ENCODE measurements at regions not wholly inside any gene's neighbourhood (a gene's known extent, or its start where the extent isn't known, plus 50 kb on each side); places are given as distances from the start of the nearest gene placed in this dataset.

- ATAC-seq (replicated peaks in 1 of 4) (no peak), DNase-seq (no peak)
- H3K36me3 Mint-ChIP-seq = no peaks in the 10 kb centered on the region
- H3K27ac Mint-ChIP-seq = no peak overlapping the region
- peaks cover 25 to 30% of the 10 kb centered on the region in 2 donors for H3K27me3 Mint-ChIP-seq
- no peaks in the 10 kb centered on the region for H3K4me1 Mint-ChIP-seq
- H3K4me3 Mint-ChIP-seq = no peak overlapping the region
- CTCF ChIA-PET = no interaction called here
- no peaks in the 10 kb centered on the region for H3K9me3 Mint-ChIP-seq
- Histone ChIP-seq H3K36me3 (ENCODE audit: control insufficient read depth in 2 of 2, extremely low read depth in 1 of 2, insufficient read depth in 1 of 2, low read length in 1 of 2) (no peaks in the 10 kb centered on the region), H3K4me3 (ENCODE audit: control insufficient read depth in 1 of 2, extremely low read depth in 1 of 2, low read length in 1 of 2) (no peak overlapping the region), H3K9me3 (no peaks in the 10 kb centered on the region), H3K27ac (ENCODE audit: low read length) (no peak overlapping the region), H3K27me3 (replicated peaks in 1 of 2; ENCODE audit: control insufficient read depth in 2 of 2, extremely low read depth in 1 of 2, insufficient read depth in 2 of 2, low read length in 1 of 2) (peaks cover 0 to 41% of the 10 kb centered on the region in 2 experiments), H3K4me1 (ENCODE audit: control insufficient read depth in 1 of 2, extremely low read depth in 1 of 2, insufficient read depth in 2 of 2, low read length in 2 of 2) (no peaks in the 10 kb centered on the region)
- POLR2A ChIA-PET = no interaction called here
- 96% methylated on average over 18 of the region's 30 CpGs for WGBS (ENCODE audit: insufficient coverage)
Observed at GRCh38 chr22:48496987-48497650, 1330.6 kb downstream of the BRD1 start.

GRCh38 chr22:48496226-48496845, 1331.3 kb downstream of the BRD1 start:
- ATAC-seq (replicated peaks in 1 of 4) (no peak), DNase-seq (no peak)
- H3K4me3 Mint-ChIP-seq = no peak overlapping the region
- no peaks in the 10 kb centered on the region for H3K9me3 Mint-ChIP-seq
- Histone ChIP-seq H3K9me3 (no peaks in the 10 kb centered on the region), H3K27me3 (replicated peaks in 1 of 2; ENCODE audit: control insufficient read depth in 2 of 2, extremely low read depth in 1 of 2, insufficient read depth in 2 of 2, low read length in 1 of 2) (peaks cover 2 to 41% of the 10 kb centered on the region in 2 experiments), H3K36me3 (ENCODE audit: control insufficient read depth in 2 of 2, extremely low read depth in 1 of 2, insufficient read depth in 1 of 2, low read length in 1 of 2) (no peaks in the 10 kb centered on the region), H3K4me1 (ENCODE audit: control insufficient read depth in 1 of 2, extremely low read depth in 1 of 2, insufficient read depth in 2 of 2, low read length in 2 of 2) (no peaks in the 10 kb centered on the region), H3K4me3 (ENCODE audit: control insufficient read depth in 1 of 2, extremely low read depth in 1 of 2, low read length in 1 of 2) (no peak overlapping the region), H3K27ac (ENCODE audit: low read length) (no peak overlapping the region)
- ChIA-PET POLR2A (no interaction called here), CTCF (no interaction called here)
- H3K27ac Mint-ChIP-seq = no peak overlapping the region
- H3K27me3 Mint-ChIP-seq = peaks cover 31 to 37% of the 10 kb centered on the region in 2 donors
- H3K36me3 Mint-ChIP-seq = no peaks in the 10 kb centered on the region
- WGBS (ENCODE audit: insufficient coverage) = 87% methylated on average over 7 of the region's 16 CpGs
- H3K4me1 Mint-ChIP-seq = peaks cover 0 to 1% (median 0%) of the 10 kb centered on the region in 3 donors

DNA sequence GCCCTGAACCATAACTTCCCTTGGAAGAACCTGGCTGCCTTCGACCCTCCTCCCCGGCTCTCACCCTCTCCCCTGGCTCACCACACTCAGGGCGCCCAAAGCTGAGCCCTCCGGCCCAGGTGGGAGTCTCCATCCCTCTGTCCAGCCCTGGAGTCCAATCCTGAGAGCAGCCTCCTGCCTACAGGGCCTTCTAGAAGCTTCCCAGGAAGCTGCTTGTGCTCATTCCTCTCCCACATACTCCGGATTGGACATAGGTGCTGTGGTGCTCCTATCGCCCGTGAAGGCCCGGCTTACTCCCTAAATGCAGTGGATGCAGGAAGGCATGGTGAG, 1332.0 kb downstream of the BRD1 start:
- ChIA-PET CTCF (no interaction called here), POLR2A (no interaction called here)
- Histone ChIP-seq H3K27ac (ENCODE audit: low read length) (no peak overlapping the region), H3K36me3 (ENCODE audit: control insufficient read depth in 2 of 2, extremely low read depth in 1 of 2, insufficient read depth in 1 of 2, low read length in 1 of 2) (no peaks in the 10 kb centered on the region), H3K4me3 (ENCODE audit: control insufficient read depth in 1 of 2, extremely low read depth in 1 of 2, low read length in 1 of 2) (no peak overlapping the region), H3K27me3 (replicated peaks in 1 of 2; ENCODE audit: control insufficient read depth in 2 of 2, extremely low read depth in 1 of 2, insufficient read depth in 2 of 2, low read length in 1 of 2) (peaks cover 2 to 42% of the 10 kb centered on the region in 2 experiments), H3K9me3 (no peaks in the 10 kb centered on the region), H3K4me1 (ENCODE audit: control insufficient read depth in 1 of 2, extremely low read depth in 1 of 2, insufficient read depth in 2 of 2, low read length in 2 of 2) (no peaks in the 10 kb centered on the region)
- no peak for ATAC-seq (replicated peaks in 1 of 4)
- Mint-ChIP-seq H3K36me3 (no peaks in the 10 kb centered on the region), H3K9me3 (no peaks in the 10 kb centered on the region), H3K27me3 (peaks cover 36 to 43% of the 10 kb centered on the region in 2 donors), H3K4me3 (no peak overlapping the region), H3K4me1 (peaks cover 0 to 1% (median 0%) of the 10 kb centered on the region in 3 donors), H3K27ac (no peak overlapping the region)
- 85% methylated on average over 8 of the region's 8 CpGs for WGBS (ENCODE audit: insufficient coverage)
- DNase-seq = no peak

DNA sequence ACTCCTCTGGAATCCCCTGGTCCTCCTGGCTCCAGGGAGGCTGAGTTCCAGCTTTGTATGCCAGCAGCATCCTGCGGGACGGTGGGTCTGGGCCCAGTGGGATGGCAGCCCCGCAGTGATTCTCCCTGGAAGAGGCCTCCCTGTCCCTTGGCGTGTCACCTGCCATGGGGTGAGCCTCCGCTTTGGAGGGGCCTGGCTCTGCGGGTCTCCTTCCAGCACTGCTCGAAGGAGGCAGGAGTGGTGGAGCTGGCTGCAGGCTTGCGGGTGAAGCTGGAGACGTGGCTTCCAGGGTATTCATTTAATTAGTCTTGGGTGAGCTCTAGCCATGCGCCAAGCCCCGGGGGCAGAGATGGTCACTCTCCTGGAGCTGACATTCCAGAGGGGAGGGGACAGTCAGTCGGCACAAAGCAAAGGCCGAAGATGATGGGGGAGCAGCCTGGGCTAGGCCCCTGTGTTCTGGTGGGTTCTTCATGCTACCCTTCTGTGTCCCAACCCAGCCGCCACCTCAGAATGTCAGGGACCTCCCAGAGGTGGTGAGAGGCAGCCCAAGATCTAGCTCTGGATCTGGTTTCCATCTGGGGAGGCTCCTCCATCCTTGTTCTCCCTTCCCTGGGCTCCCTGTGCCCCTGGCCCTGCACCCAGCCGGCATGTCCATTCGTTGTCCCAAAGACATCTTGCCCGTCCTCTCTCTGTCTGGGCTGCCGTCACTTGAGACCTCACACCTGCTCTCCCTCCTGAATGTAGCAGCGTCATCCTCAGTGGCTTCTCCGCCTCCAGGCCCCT, 1332.5 kb downstream of the BRD1 start:
- H3K4me3 Mint-ChIP-seq = no peak overlapping the region
- H3K36me3 Mint-ChIP-seq = no peaks in the 10 kb centered on the region
- H3K27me3 Mint-ChIP-seq = peaks cover 38 to 46% of the 10 kb centered on the region in 2 donors
- ChIA-PET POLR2A (no interaction called here), CTCF (no interaction called here)
- H3K9me3 ChIP-seq = no peaks in the 10 kb centered on the region
- WGBS (ENCODE audit: insufficient coverage) = 83% methylated on average over 18 of the region's 20 CpGs
- no peaks in the 10 kb centered on the region for H3K4me1 ChIP-seq (ENCODE audit: control insufficient read depth in 1 of 2, extremely low read depth in 1 of 2, insufficient read depth in 2 of 2, low read length in 2 of 2)
- no peak overlapping the region for H3K27ac ChIP-seq (ENCODE audit: low read length)
- H3K36me3 ChIP-seq (ENCODE audit: control insufficient read depth in 2 of 2, extremely low read depth in 1 of 2, insufficient read depth in 1 of 2, low read length in 1 of 2) = no peaks in the 10 kb centered on the region
- peaks cover 0 to 1% (median 0%) of the 10 kb centered on the region in 3 donors for H3K4me1 Mint-ChIP-seq
- DNase-seq (no peak), ATAC-seq (replicated peaks in 1 of 4) (no peak)
- peaks cover 2 to 44% of the 10 kb centered on the region in 2 experiments for H3K27me3 ChIP-seq (replicated peaks in 1 of 2; ENCODE audit: control insufficient read depth in 2 of 2, extremely low read depth in 1 of 2, insufficient read depth in 2 of 2, low read length in 1 of 2)
- no peak overlapping the region for H3K4me3 ChIP-seq (ENCODE audit: control insufficient read depth in 1 of 2, extremely low read depth in 1 of 2, low read length in 1 of 2)
- no peaks in the 10 kb centered on the region for H3K9me3 Mint-ChIP-seq
- no peak overlapping the region for H3K27ac Mint-ChIP-seq

GRCh38 chr22:48494256-48494967, 1333.3 kb downstream of the BRD1 start:
- WGBS (ENCODE audit: insufficient coverage) = 73% methylated on average over 8 of the region's 21 CpGs
- POLR2A ChIA-PET = no interaction called here
- DNase-seq (no peak), ATAC-seq (replicated peaks in 1 of 4) (no peak)
- Mint-ChIP-seq H3K36me3 (no peaks in the 10 kb centered on the region), H3K4me3 (no peak overlapping the region), H3K27ac (no peak overlapping the region), H3K9me3 (no peaks in the 10 kb centered on the region), H3K4me1 (peaks cover 0 to 1% (median 0%) of the 10 kb centered on the region in 3 donors), H3K27me3 (peaks cover 38 to 46% of the 10 kb centered on the region in 2 donors)
- Histone ChIP-seq H3K36me3 (ENCODE audit: control insufficient read depth in 2 of 2, extremely low read depth in 1 of 2, insufficient read depth in 1 of 2, low read length in 1 of 2) (no peaks in the 10 kb centered on the region), H3K27ac (ENCODE audit: low read length) (no peak overlapping the region), H3K27me3 (replicated peaks in 1 of 2; ENCODE audit: control insufficient read depth in 2 of 2, extremely low read depth in 1 of 2, insufficient read depth in 2 of 2, low read length in 1 of 2) (peaks cover 2 to 38% of the 10 kb centered on the region in 2 experiments), H3K9me3 (no peaks in the 10 kb centered on the region), H3K4me3 (ENCODE audit: control insufficient read depth in 1 of 2, extremely low read depth in 1 of 2, low read length in 1 of 2) (no peak overlapping the region), H3K4me1 (ENCODE audit: control insufficient read depth in 1 of 2, extremely low read depth in 1 of 2, insufficient read depth in 2 of 2, low read length in 2 of 2) (no peaks in the 10 kb centered on the region)
- CTCF ChIA-PET = no interaction called here

DNA sequence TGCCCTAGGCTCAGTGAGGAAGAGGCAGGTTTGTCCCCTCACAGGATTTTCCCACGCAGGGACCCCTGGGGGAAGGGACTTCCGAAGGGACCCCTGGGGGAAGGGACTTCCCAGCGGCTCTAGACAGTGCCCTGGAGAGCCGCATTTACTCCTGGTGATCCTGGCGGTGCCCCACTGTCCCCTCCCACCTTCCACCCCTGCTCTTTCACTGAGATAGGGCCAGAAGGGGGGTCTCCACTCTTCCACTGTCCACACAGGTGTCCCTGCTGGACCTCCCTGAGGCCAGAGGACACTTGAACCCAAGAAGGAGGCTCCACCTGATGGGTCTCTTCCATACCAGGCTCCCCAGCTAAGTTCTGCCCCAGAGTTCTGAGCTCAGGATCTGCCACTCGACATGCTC, 1333.9 kb downstream of the BRD1 start:
- H3K27ac Mint-ChIP-seq = no peak overlapping the region
- Histone ChIP-seq H3K9me3 (no peaks in the 10 kb centered on the region), H3K27me3 (replicated peaks in 1 of 2; ENCODE audit: control insufficient read depth in 2 of 2, extremely low read depth in 1 of 2, insufficient read depth in 2 of 2, low read length in 1 of 2) (peaks cover 2 to 38% of the 10 kb centered on the region in 2 experiments), H3K27ac (ENCODE audit: low read length) (no peak overlapping the region), H3K4me1 (ENCODE audit: control insufficient read depth in 1 of 2, extremely low read depth in 1 of 2, insufficient read depth in 2 of 2, low read length in 2 of 2) (no peaks in the 10 kb centered on the region), H3K36me3 (ENCODE audit: control insufficient read depth in 2 of 2, extremely low read depth in 1 of 2, insufficient read depth in 1 of 2, low read length in 1 of 2) (no peaks in the 10 kb centered on the region), H3K4me3 (ENCODE audit: control insufficient read depth in 1 of 2, extremely low read depth in 1 of 2, low read length in 1 of 2) (no peak overlapping the region)
- ChIA-PET POLR2A (no interaction called here), CTCF (no interaction called here)
- no peaks in the 10 kb centered on the region for H3K36me3 Mint-ChIP-seq
- WGBS (ENCODE audit: insufficient coverage) = no CpG with 5 or more reads among the region's 6 CpGs
- ATAC-seq (replicated peaks in 1 of 4) (no peak), DNase-seq (no peak)
- H3K4me3 Mint-ChIP-seq = no peak overlapping the region
- H3K27me3 Mint-ChIP-seq = peaks cover 38 to 48% of the 10 kb centered on the region in 2 donors
- H3K9me3 Mint-ChIP-seq = no peaks in the 10 kb centered on the region
- peaks cover 0 to 1% (median 0%) of the 10 kb centered on the region in 3 donors for H3K4me1 Mint-ChIP-seq

Measured in T-cell (primary cell).